ENCODE measurements at regions not wholly inside any gene's neighbourhood (a gene's known extent, or its start where the extent isn't known, plus 50 kb on each side); places are given as distances from the start of the nearest gene placed in this dataset.

DNA sequence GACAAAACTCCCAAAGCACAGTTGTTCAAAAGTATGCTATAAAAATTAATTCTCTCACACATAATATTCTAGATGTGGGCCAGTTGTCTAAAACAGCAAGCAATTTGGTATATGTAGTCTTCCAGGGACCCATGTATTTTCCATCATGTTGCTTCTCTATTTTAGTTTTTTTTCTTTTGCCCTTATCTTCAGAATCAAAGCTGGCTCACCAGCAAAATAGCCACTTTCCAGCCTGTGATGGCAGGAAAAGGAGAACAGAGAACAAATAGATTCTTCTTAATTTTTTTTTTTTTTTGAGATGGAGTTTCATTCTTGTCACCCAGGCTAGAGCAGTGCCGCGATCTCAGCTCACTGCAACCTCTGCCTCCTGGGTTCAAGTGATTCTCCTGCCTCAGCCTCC, 680.8 kb upstream of the TENM3 start:
- peaks cover 12% of the 10 kb centered on the region for H3K27me3 ChIP-seq (ENCODE audit: insufficient read depth, low read depth, severe bottlenecking)
- TF ChIP-seq, protein P1, sequence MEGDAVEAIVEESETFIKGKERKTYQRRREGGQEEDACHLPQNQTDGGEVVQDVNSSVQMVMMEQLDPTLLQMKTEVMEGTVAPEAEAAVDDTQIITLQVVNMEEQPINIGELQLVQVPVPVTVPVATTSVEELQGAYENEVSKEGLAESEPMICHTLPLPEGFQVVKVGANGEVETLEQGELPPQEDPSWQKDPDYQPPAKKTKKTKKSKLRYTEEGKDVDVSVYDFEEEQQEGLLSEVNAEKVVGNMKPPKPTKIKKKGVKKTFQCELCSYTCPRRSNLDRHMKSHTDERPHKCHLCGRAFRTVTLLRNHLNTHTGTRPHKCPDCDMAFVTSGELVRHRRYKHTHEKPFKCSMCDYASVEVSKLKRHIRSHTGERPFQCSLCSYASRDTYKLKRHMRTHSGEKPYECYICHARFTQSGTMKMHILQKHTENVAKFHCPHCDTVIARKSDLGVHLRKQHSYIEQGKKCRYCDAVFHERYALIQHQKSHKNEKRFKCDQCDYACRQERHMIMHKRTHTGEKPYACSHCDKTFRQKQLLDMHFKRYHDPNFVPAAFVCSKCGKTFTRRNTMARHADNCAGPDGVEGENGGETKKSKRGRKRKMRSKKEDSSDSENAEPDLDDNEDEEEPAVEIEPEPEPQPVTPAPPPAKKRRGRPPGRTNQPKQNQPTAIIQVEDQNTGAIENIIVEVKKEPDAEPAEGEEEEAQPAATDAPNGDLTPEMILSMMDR (IDR thresholded peaks at IDR 0.05; ENCODE audit: low read depth, low read length): no peak
- H3K27ac ChIP-seq: no peak overlapping the region
- no peaks in the 10 kb centered on the region for H3K36me3 ChIP-seq
- DNase-seq: no peak
- no peak overlapping the region for H3K4me3 ChIP-seq (ENCODE audit: low read depth, low read length)
- no peaks in the 10 kb centered on the region for H3K9me3 ChIP-seq (ENCODE audit: severe bottlenecking)

DNA sequence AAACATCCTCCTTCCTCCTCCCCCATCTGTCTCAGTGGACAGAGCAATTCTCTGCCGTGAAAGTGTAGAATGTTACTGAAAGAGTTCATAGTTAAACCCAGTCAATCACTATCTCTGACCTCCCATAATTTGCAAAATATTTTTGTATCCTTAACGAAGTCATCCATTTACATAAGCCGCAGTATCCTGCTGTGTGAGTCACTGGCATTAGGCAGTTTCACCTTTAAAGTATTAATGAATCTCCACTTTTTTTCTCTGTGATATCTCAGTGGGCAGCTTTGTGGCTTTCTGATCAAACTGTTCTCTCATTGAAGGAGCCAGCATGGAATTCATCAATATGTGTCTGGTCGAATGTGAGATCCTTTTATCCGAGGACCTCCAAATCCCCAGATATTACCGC, 678.6 kb upstream of the TENM3 start:
- TF ChIP-seq, protein P1 (IDR thresholded peaks at IDR 0.05; ENCODE audit: low read depth, low read length): no peak
- H3K36me3 ChIP-seq: no peaks in the 10 kb centered on the region
- no peaks in the 10 kb centered on the region for H3K9me3 ChIP-seq (ENCODE audit: severe bottlenecking)
- DNase-seq: no peak
- H3K27me3 ChIP-seq (ENCODE audit: insufficient read depth, low read depth, severe bottlenecking): peaks cover 12% of the 10 kb centered on the region
- H3K27ac ChIP-seq: no peak overlapping the region
- H3K4me3 ChIP-seq (ENCODE audit: low read depth, low read length): no peak overlapping the region

DNA sequence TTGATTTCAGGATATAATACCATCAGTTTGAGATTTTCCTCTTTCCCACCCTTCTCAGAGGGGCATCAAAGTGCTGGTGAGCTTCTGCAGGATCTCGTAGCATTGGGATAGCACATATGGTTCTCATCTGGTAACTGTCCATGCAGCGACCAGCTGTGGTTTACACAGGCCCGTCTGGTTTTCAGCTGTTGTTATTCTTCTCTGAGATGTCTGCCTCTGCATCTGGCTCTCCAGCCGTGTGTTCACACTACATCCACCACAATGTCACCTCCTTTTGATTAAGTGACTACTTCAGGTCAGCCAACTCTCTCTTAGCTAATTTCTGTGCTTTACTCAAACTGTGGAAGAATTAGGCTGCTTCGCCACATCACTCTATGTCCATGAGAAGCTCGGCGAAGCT, 676.7 kb upstream of the TENM3 start:
- DNase-seq: no peak
- TF ChIP-seq, protein P1 (IDR thresholded peaks at IDR 0.05; ENCODE audit: low read depth, low read length): no peak
- Histone ChIP-seq H3K9me3 (ENCODE audit: severe bottlenecking) (no peaks in the 10 kb centered on the region), H3K27ac (no peak overlapping the region), H3K27me3 (ENCODE audit: insufficient read depth, low read depth, severe bottlenecking) (peaks cover 12% of the 10 kb centered on the region), H3K4me3 (ENCODE audit: low read depth, low read length) (no peak overlapping the region), H3K36me3 (no peaks in the 10 kb centered on the region)

DNA sequence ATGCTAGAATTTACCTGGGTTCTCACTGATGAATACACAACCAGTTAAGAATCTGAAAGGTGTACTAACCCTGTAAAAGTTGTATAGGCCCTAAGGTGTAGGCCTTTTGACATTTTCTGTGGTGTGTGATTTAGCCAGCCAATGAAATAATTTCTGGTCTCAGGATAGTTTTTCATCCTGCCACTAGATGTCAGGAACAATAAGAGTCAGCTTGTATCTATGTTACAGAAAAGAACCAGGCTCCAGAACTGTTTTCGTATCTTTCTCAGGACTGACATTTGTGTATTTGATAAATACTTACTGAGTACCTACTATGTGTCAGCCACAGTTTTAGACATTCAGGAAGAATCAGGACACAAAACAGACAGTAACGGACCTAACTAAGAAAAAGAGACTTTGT, 673.6 kb upstream of the TENM3 start:
- Histone ChIP-seq H3K9me3 (ENCODE audit: severe bottlenecking) (no peaks in the 10 kb centered on the region), H3K27ac (no peak overlapping the region), H3K27me3 (ENCODE audit: insufficient read depth, low read depth, severe bottlenecking) (peaks cover 14% of the 10 kb centered on the region), H3K36me3 (no peaks in the 10 kb centered on the region), H3K4me3 (ENCODE audit: low read depth, low read length) (no peak overlapping the region)
- TF ChIP-seq, protein P1 (IDR thresholded peaks at IDR 0.05; ENCODE audit: low read depth, low read length): 0 out of 2 replicates have a peak, but pooled peaks have one; percentile 34
- no peak for DNase-seq

DNA sequence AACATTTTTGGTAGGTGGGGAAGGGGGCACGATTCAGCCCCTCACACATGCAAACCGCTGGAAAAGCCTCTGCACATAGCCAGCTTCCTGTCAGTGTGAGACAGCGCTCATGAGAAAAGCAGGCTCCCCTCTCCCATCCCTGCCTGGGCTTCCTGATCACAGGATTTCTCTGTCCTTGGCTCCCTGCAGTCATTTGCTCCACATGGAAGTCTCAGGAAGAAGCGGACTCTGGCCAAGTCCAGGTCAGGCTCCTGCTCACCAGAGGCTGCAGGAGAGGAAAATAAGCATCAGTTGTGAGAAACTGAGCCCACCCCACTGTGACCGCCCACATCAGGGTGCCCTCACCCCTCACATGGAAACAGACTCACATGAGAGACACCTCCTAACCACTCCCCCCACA, 664.3 kb upstream of the TENM3 start:
- peaks cover 11% of the 10 kb centered on the region for H3K27me3 ChIP-seq (ENCODE audit: insufficient read depth, low read depth, severe bottlenecking)
- H3K4me3 ChIP-seq (ENCODE audit: low read depth, low read length): no peak overlapping the region
- H3K9me3 ChIP-seq (ENCODE audit: severe bottlenecking): no peaks in the 10 kb centered on the region
- no peak for DNase-seq
- TF ChIP-seq, protein P1 (IDR thresholded peaks at IDR 0.05; ENCODE audit: low read depth, low read length): no peak
- no peak overlapping the region for H3K27ac ChIP-seq
- H3K36me3 ChIP-seq: no peaks in the 10 kb centered on the region

DNA sequence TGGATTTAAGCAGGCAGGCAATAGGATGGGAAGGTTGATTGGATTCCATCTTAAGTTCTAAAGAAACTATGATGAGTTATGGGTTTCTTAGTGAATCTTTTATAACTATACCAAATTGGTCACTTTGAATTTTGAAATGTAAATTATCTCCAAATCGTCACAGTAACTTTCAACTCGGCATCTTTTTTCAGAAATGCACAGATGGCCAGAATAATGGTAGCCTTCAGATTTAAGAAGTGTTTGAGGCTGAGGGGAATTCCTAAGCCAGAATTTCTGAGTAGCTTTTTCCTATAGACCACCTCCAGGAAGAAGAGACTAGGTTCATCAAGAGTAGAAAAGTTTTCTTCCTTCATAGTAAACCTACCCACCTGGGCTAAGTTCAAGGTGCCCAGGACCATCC, 663.7 kb upstream of the TENM3 start:
- no peak for DNase-seq
- H3K9me3 ChIP-seq (ENCODE audit: severe bottlenecking): no peaks in the 10 kb centered on the region
- TF ChIP-seq, protein P1 (IDR thresholded peaks at IDR 0.05; ENCODE audit: low read depth, low read length): no peak
- no peak overlapping the region for H3K27ac ChIP-seq
- H3K4me3 ChIP-seq (ENCODE audit: low read depth, low read length): no peak overlapping the region
- H3K36me3 ChIP-seq: no peaks in the 10 kb centered on the region
- H3K27me3 ChIP-seq (ENCODE audit: insufficient read depth, low read depth, severe bottlenecking): peaks cover 11% of the 10 kb centered on the region
